ENCODE measurements at regions not wholly inside any gene's neighbourhood (a gene's known extent, or its start where the extent isn't known, plus 50 kb on each side); places are given as distances from the start of the nearest gene placed in this dataset.

DNA sequence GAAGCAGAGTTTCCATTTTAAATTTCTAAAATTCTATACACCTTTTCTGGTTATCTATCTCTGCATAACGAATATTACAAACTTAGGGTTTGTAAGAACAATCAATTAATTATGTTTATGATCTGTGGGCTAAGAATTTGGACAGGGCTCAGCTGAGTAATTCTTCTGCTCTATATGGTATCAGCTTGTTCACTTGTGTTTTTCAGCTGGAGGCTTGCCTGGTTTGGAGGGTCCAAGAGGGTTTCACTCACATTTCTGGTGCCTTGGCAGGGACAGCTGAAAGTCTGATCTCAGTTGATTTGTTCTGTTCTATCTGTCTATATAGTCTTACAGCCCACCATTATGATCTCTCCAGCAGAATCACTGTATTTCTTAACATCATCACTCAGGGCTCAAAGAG is 57.8 kb upstream of the ADGRA3 start:
- TF ChIP-seq, protein P1, sequence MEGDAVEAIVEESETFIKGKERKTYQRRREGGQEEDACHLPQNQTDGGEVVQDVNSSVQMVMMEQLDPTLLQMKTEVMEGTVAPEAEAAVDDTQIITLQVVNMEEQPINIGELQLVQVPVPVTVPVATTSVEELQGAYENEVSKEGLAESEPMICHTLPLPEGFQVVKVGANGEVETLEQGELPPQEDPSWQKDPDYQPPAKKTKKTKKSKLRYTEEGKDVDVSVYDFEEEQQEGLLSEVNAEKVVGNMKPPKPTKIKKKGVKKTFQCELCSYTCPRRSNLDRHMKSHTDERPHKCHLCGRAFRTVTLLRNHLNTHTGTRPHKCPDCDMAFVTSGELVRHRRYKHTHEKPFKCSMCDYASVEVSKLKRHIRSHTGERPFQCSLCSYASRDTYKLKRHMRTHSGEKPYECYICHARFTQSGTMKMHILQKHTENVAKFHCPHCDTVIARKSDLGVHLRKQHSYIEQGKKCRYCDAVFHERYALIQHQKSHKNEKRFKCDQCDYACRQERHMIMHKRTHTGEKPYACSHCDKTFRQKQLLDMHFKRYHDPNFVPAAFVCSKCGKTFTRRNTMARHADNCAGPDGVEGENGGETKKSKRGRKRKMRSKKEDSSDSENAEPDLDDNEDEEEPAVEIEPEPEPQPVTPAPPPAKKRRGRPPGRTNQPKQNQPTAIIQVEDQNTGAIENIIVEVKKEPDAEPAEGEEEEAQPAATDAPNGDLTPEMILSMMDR (IDR thresholded peaks at IDR 0.05; ENCODE audit: low read length) = no peak
- TF ChIP-seq EZH2 (IDR thresholded peaks at IDR 0.05; ENCODE audit: borderline replicate concordance, low read length) = no peak

Measured in OCI-LY1 (cell line).